ENCODE measurements at regions not wholly inside any gene's neighbourhood (a gene's known extent, or its start where the extent isn't known, plus 50 kb on each side); places are given as distances from the start of the nearest gene placed in this dataset.

DNA sequence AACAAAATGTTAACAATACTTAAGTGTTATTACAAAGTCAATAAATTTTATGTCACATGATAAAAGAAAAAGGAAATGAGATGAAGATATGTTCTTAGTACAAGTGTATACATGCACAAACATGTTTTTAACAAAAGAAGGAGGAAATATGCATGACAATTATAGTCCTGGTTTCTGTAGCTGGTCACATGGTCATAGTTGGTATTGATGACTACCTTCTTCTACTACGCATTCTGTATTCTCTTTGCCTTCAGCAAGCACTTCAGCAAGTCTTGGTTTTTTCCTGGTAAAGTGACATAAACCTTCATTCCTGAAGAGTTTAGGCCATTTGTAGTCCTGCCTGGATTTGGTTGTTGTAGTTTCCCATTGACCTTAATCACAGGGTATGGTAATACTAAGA, 121.3 kb upstream of the SYT4 start:
- TF ChIP-seq POLR2A (IDR thresholded peaks at IDR 0.05; ENCODE audit: low read depth) (no peak), POLR2AphosphoS5 (IDR thresholded peaks at IDR 0.05) (no peak)
- TF ChIP-seq, protein P1, sequence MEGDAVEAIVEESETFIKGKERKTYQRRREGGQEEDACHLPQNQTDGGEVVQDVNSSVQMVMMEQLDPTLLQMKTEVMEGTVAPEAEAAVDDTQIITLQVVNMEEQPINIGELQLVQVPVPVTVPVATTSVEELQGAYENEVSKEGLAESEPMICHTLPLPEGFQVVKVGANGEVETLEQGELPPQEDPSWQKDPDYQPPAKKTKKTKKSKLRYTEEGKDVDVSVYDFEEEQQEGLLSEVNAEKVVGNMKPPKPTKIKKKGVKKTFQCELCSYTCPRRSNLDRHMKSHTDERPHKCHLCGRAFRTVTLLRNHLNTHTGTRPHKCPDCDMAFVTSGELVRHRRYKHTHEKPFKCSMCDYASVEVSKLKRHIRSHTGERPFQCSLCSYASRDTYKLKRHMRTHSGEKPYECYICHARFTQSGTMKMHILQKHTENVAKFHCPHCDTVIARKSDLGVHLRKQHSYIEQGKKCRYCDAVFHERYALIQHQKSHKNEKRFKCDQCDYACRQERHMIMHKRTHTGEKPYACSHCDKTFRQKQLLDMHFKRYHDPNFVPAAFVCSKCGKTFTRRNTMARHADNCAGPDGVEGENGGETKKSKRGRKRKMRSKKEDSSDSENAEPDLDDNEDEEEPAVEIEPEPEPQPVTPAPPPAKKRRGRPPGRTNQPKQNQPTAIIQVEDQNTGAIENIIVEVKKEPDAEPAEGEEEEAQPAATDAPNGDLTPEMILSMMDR (IDR thresholded peaks at IDR 0.05) = no peak
